GM23338 (cell line): ENCODE measurements at regions not wholly inside any gene's neighbourhood (a gene's known extent, or its start where the extent isn't known, plus 50 kb on each side); places are given as distances from the start of the nearest gene placed in this dataset.

Experiments
- ATAC-seq: fragments of 200-7000 bp; cut with Tn5 transposase; 3 replicates; pipeline ENCODE4 v1.9.1; 2020
- DNase-seq: peaks from one replicate; pipeline ENCODE4 v3.0.0-alpha.2; 2015; ENCODE audit warnings: low spot score
- H2AFZ ChIP-seq: fragments of 200-600 bp; sonication (generic); 2 replicates; pipeline ENCODE4 v1.8.0; 2016; ENCODE audit warnings: antibody characterized with exemption, mild to moderate bottlenecking, moderate library complexity
- H3F3A ChIP-seq: fragments of 200-600 bp; sonication (generic); replicated peaks from 2 replicates; pipeline ENCODE4 v1.8.0; 2017; ENCODE audit warnings: antibody characterized with exemption, mixed run types, low read depth
- H3K27ac ChIP-seq: fragments of 200-600 bp; sonication (generic); 2 replicates; pipeline ENCODE4 v1.6.1; 2016; ENCODE audit warnings: low read depth
- H3K27me3 ChIP-seq: fragments of 200-600 bp; sonication (generic); 2 replicates; pipeline ENCODE4 v1.8.0; 2016; ENCODE audit warnings: mild to moderate bottlenecking, mixed run types, moderate library complexity; ENCODE audit not compliant: insufficient read depth
- H3K36me3 ChIP-seq: fragments of 200-600 bp; sonication (generic); 2 replicates; pipeline ENCODE4 v1.8.0; 2016; ENCODE audit warnings: mild to moderate bottlenecking; ENCODE audit not compliant: insufficient read depth
- H3K4me1 ChIP-seq: fragments of 200-600 bp; sonication (generic); 2 replicates; pipeline ENCODE4 v1.8.0; 2016; ENCODE audit warnings: mild to moderate bottlenecking, moderate library complexity; ENCODE audit not compliant: insufficient read depth
- H3K4me2 ChIP-seq: fragments of 200-600 bp; sonication (generic); 2 replicates; pipeline ENCODE4 v1.7.1; 2017; ENCODE audit warnings: mixed run types
- H3K4me3 ChIP-seq: fragments of 200-600 bp; sonication (generic); 2 replicates; pipeline ENCODE4 v1.6.1; 2016; ENCODE audit warnings: mixed run types
- H3K79me2 ChIP-seq: fragments of 200-600 bp; sonication (generic); replicated peaks from 2 replicates; pipeline ENCODE4 v1.8.0; 2017; ENCODE audit warnings: mild to moderate bottlenecking; ENCODE audit not compliant: insufficient read depth
- H3K9me2 ChIP-seq: fragments of 200-600 bp; sonication (generic); 2 replicates; pipeline ENCODE4 v1.8.0; 2017; ENCODE audit not compliant: insufficient read depth
- H4K20me1 ChIP-seq: fragments of 200-600 bp; sonication (generic); replicated peaks from 2 replicates; pipeline ENCODE4 v1.8.0; 2017; ENCODE audit warnings: mild to moderate bottlenecking; ENCODE audit not compliant: insufficient read depth
- H3K27ac Mint-ChIP-seq: 2 replicates; pipeline ENCODE4 v1.8.0; 2020; ENCODE audit warnings: inconsistent platforms, mild to moderate bottlenecking, moderate library complexity, mixed read lengths
- H3K27me3 Mint-ChIP-seq: 3 replicates; pipeline ENCODE4 v1.8.0; 2022; ENCODE audit warnings: low read depth, mild to moderate bottlenecking, moderate library complexity, mixed read lengths, inconsistent platforms; ENCODE audit not compliant: insufficient read depth, poor library complexity
- H3K36me3 Mint-ChIP-seq: 3 replicates; pipeline ENCODE4 v1.8.0; 2021; ENCODE audit warnings: low read depth, mild to moderate bottlenecking, inconsistent platforms, moderate library complexity, mixed read lengths
- H3K4me1 Mint-ChIP-seq: 3 replicates; pipeline ENCODE4 v1.8.0; 2020; ENCODE audit warnings: mild to moderate bottlenecking, inconsistent platforms, mixed read lengths
- H3K4me3 Mint-ChIP-seq: 3 replicates; pipeline ENCODE4 v1.8.0; 2021; ENCODE audit warnings: moderate library complexity, mild to moderate bottlenecking, inconsistent platforms, mixed read lengths
- H3K9me3 Mint-ChIP-seq: 3 replicates; pipeline ENCODE4 v1.8.0; 2020; ENCODE audit warnings: moderate library complexity, mild to moderate bottlenecking, inconsistent platforms, mixed read lengths
- CTCF ChIP-seq, 2 experiments: fragments of 200-600 bp in 1 of 2; sonication (generic) in 1 of 2; conservative IDR thresholded peaks; 2 replicates each; pipeline versions ENCODE4 v1.5.1 to v1.6.1; 2016 to 2017; ENCODE audit warnings: antibody characterized with exemption in 2 of 2, low read depth in 2 of 2, mild to moderate bottlenecking in 2 of 2, moderate library complexity in 1 of 2
- EZH2phosphoT487 ChIP-seq: fragments of 200-600 bp; sonication (generic); IDR thresholded peaks from one replicate; pipeline ENCODE4 v1.8.1; 2018; ENCODE audit warnings: antibody characterized with exemption; ENCODE audit not compliant: unreplicated experiment
- POLR2AphosphoS5 ChIP-seq: IDR thresholded peaks from 2 replicates; pipeline ENCODE4 v1.6.1; 2016; ENCODE audit warnings: antibody characterized with exemption, low read depth
- REST ChIP-seq: IDR thresholded peaks from one replicate; pipeline ENCODE4 v1.6.1; 2018; ENCODE audit warnings: antibody characterized with exemption; ENCODE audit not compliant: unreplicated experiment
- ZNF114 ChIP-seq: fragments of 250-450 bp; sonication (Bioruptor Pico); IDR thresholded peaks from 2 replicates; pipeline ENCODE4 v1.5.0; 2020; ENCODE audit warnings: mild to moderate bottlenecking, moderate library complexity
- ZNF331 ChIP-seq: fragments of 250-450 bp; sonication (Bioruptor Pico); IDR thresholded peaks from 2 replicates; pipeline ENCODE4 v1.5.0; 2020; ENCODE audit warnings: low read depth, mild to moderate bottlenecking, moderate library complexity
- TF ChIP-seq, protein P1 (sequence below): IDR thresholded peaks from 2 replicates; pipeline ENCODE4 v1.6.1; 2016; ENCODE audit warnings: antibody characterized with exemption

DNA sequence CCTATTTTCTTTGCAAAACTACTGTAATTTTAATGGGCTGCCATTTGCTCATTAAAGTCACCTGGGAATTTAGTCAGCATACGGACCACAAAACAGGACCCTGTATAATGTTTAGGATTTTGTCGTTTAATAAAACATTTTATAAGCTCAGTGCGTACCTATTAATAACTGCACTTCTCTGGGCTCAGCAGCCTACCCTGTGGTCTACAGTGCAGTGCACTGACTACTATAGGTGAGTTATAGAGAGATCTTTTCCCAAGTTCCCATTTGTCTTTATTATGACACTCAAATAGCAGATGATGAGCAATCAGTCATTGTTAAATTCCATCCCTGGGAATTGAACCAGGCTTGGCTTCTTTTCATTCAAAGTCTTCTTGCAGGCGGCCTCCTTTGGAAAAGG is 433.4 kb upstream of the NFE2L3 start:
- DNase-seq (no peak), ATAC-seq (no peak)
- Mint-ChIP-seq H3K4me3 (no peak overlapping the region), H3K27ac (no peak overlapping the region), H3K4me1 (peaks cover 11% of the 10 kb centered on the region), H3K27me3 (peaks cover 3% of the 10 kb centered on the region), H3K36me3 (no peaks in the 10 kb centered on the region), H3K9me3 (no peaks in the 10 kb centered on the region)
- Histone ChIP-seq H3K79me2 (no peaks in the 10 kb centered on the region), H3K9me2 (no peaks in the 10 kb centered on the region), H4K20me1 (no peaks in the 10 kb centered on the region), H2AFZ (no peak overlapping the region), H3K27ac (no peak overlapping the region), H3K4me3 (no peak overlapping the region), H3K36me3 (no peaks in the 10 kb centered on the region), H3K27me3 (no peaks in the 10 kb centered on the region), H3K4me2 (no peak overlapping the region), H3F3A (no peaks in the 10 kb centered on the region), H3K4me1 (peaks cover 5% of the 10 kb centered on the region; the same call in 1 of the 2 replicates)
- no peak for TF ChIP-seq POLR2AphosphoS5
- no peak for TF ChIP-seq REST
- TF ChIP-seq, protein P1, sequence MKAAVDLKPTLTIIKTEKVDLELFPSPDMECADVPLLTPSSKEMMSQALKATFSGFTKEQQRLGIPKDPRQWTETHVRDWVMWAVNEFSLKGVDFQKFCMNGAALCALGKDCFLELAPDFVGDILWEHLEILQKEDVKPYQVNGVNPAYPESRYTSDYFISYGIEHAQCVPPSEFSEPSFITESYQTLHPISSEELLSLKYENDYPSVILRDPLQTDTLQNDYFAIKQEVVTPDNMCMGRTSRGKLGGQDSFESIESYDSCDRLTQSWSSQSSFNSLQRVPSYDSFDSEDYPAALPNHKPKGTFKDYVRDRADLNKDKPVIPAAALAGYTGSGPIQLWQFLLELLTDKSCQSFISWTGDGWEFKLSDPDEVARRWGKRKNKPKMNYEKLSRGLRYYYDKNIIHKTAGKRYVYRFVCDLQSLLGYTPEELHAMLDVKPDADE: no peak

GRCh38 chr7:25719190-25719896 is 432.7 kb upstream of the NFE2L3 start:
- H3K36me3 Mint-ChIP-seq: no peaks in the 10 kb centered on the region
- peaks cover 11% of the 10 kb centered on the region for H3K4me1 Mint-ChIP-seq
- no peak for TF ChIP-seq CTCF (conservative IDR thresholded peaks at IDR 0.05; ENCODE audit: low read depth in 2 of 2)
- TF ChIP-seq, protein P1: no peak
- no peak for TF ChIP-seq EZH2phosphoT487
- TF ChIP-seq ZNF114 (CRISPR knock-in tag): no peak
- TF ChIP-seq ZNF331 (CRISPR knock-in tag): no peak
- no peak for TF ChIP-seq POLR2AphosphoS5

More at GRCh38 chr7:25719190-25719896, 432.7 kb upstream of the NFE2L3 start:
- Histone ChIP-seq H3K4me1 (peaks cover 5% of the 10 kb centered on the region; the same call in 1 of the 2 replicates), H3K4me2 (no peak overlapping the region), H3K36me3 (no peaks in the 10 kb centered on the region), H3F3A (no peaks in the 10 kb centered on the region), H3K4me3 (no peak overlapping the region), H3K27ac (no peak overlapping the region), H3K9me2 (no peaks in the 10 kb centered on the region), H3K79me2 (no peaks in the 10 kb centered on the region), H4K20me1 (no peaks in the 10 kb centered on the region), H2AFZ (no peak overlapping the region), H3K27me3 (no peaks in the 10 kb centered on the region)
- Mint-ChIP-seq H3K27ac (no peak overlapping the region), H3K4me3 (no peak overlapping the region), H3K9me3 (no peaks in the 10 kb centered on the region), H3K27me3 (peaks cover 3% of the 10 kb centered on the region)
- no peak for DNase-seq
- ATAC-seq: no peak
